Activated CD4-positive, alpha-beta T cell treated with anti-CD3 and anti-CD28 coated beads for 4 hours (primary cell): ENCODE measurements at regions not wholly inside any gene's neighbourhood (a gene's known extent, or its start where the extent isn't known, plus 50 kb on each side); places are given as distances from the start of the nearest gene placed in this dataset.
A peak's percentile ranks its signal among the peaks of the same experiment; 100 is the strongest.
"Not testable (repeated sequence)": the region's sequence is repeated elsewhere in the genome, so short reads cannot be mapped to it uniquely, and the experiment has no call there.

Experiments used
- DNase-seq, 2 donors: peaks; one replicate each; pipeline ENCODE4 v3.0.0-alpha.2; 2020

DNA sequence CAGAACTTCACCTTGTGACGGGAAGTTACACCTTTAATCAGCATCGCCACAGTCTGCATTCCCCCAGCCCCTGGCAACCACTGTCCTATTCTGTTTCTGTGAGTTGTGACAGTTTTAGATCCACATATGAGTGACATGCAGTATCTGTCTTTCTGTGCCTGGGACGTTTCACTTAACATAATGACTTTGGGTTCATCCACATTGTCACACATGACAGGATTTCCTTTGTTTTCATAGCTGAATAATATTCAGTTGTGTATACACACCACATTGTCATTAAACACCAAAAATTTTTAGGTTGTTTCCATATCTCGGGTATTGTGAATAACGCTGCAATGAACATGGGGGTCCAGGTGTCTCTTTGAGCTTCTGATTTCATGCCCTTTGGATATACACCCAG, 62.6 kb upstream of the BDH1 start:
- not testable (repeated sequence) for DNase-seq

DNA sequence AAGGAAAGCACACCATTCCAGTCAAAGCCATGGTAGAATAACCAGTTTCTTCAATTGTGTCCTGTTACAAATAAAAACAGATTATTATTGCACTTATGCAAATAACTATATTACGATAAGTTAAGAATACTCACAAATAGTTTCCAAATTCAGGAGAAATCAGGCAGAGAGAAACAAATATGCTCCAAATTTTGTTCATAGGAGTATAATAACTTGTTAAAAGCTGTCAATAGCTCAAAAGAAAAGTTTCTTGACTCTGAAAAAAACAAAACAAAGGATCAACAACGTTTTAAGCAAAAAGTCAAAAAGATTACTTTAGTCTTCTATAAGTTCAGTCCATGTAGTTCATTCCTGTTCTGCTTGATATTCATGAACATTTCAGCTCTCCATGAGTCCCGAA, 59.7 kb upstream of the BDH1 start:
- no peak for DNase-seq

DNA sequence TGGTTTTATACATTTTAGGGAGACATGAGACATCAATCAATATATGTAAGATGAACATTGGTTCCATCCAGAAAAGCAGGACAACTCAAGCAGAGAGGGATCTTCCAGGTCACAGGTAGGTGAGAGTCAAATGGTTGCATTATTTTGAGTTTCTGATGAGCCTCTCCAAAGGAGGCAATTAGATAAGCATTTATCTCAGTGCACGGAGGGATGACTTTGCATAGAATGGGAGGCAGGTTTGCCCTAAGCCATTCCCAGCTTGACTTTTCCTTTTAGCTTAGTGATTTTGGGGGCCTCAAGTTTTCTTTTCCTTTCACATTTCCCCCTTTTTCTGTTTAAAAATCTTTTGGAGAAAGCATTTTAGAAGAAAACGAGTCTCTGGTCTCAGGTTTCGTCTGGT, 58.4 kb upstream of the BDH1 start:
- not testable (repeated sequence) for DNase-seq

DNA sequence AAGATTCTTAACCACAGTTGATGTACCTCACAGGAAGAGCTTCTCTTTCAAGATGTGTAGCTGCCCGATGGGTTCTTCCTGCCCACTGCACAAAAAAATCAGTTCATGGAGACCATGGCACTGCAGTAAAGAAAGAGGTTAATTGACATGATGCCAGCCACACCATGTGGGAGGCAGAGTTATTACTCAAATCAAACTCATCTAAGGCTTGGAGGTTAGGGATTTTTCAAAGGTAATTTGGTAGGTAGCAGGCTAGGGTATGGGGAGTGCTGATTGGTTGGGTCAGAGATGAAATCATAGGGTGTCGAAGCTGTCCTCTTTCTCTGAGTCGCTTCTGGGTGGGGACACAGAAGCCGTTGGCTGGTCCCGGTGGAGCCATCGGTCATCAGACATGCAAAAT, 57.4 kb upstream of the BDH1 start:
- peak; percentile 16 to 34 for DNase-seq

DNA sequence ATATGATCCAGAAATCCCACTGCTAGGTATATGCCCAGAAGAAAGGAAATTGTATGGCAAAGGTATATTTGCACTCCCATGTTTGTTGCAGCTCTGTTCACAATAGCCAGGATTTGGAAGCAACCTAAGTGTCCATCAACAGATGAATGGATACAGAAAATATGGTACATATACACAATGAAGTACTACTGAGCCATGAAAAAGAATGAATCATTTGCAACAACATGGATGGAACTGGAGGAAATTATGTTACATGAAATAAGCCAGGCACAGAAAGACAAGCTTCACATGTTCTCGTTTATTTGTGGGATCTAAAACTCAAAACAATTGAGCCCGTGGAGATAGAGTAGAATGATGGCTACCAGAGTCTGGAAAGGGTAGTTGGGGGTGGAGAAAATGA, 55.5 kb upstream of the BDH1 start:
- DNase-seq = no peak

DNA sequence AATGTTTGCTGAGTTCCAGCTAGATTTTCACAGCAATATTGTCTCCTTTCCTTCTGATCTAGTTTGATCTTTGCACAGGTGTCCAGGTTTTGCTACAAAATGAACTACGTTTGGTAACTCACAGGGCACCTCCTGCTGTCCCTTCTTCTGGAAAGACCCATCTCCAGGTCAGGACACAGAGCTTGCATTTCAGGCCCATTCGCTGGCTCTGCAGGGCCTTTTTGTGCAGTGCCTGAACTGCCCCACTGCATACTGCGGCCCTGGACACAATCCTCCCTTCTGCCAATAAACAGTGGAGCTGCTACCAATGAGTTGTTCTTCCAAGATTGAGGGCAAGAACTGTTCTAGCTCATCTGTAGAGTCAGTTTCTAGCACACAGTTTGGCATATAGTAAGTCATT, 50.7 kb upstream of the BDH1 start:
- no peak for DNase-seq
